ENCODE measurements at regions not wholly inside any gene's neighbourhood (a gene's known extent, or its start where the extent isn't known, plus 50 kb on each side); places are given as distances from the start of the nearest gene placed in this dataset.

- no peak overlapping the region for H2BK120ac ChIP-seq (ENCODE audit: low read depth, low read length, poor library complexity, severe bottlenecking)
- no CpG with 5 or more reads among the region's 3 CpGs for WGBS (ENCODE audit: extremely low coverage, insufficient read length, low lambda C conversion rate)
- peaks cover 6 to 7% of the 10 kb centered on the region in 2 experiments; a peak in 3 of 4 replicates for H3K4me1 Mint-ChIP-seq
- H2BK20ac ChIP-seq (ENCODE audit: low read depth, low read length, poor library complexity, severe bottlenecking), result no peak overlapping the region
- H3K4me2 ChIP-seq (ENCODE audit: insufficient read depth, insufficient read length, low read length), result no peak overlapping the region
- no peak overlapping the region for H3K9ac ChIP-seq (ENCODE audit: extremely low read depth, insufficient read length, low read length)
- H3K27me3 Mint-ChIP-seq (ENCODE audit: low read depth), result peaks cover 19% of the 10 kb centered on the region
- no peak overlapping the region for H2BK15ac ChIP-seq (ENCODE audit: low read depth, low read length)
- no peaks in the 10 kb centered on the region for H3K27me3 ChIP-seq (ENCODE audit: insufficient read depth, low read length)
- H3K56ac ChIP-seq (ENCODE audit: insufficient read length, low read depth, low read length), result no peak overlapping the region
- no peak overlapping the region for H3K14ac ChIP-seq (ENCODE audit: insufficient read depth, low read length)
- H4K8ac ChIP-seq (replicated peaks; ENCODE audit: insufficient read length, low read depth, low read length), result no peak overlapping the region
- H2AK5ac ChIP-seq (ENCODE audit: insufficient read length, low read length), result no peak overlapping the region
- 0 out of 7 replicates have a peak overlapping the region, but pooled peaks of 1 of the 3 experiments have one; percentile 25 for H3K27ac Mint-ChIP-seq
- H3K27ac ChIP-seq (ENCODE audit: insufficient read length, low read depth, low read length), result no peak overlapping the region
- no peak overlapping the region for H3K4ac ChIP-seq (ENCODE audit: low read depth, low read length)
- H3K79me2 ChIP-seq (ENCODE audit: insufficient read depth, low read length), result no peaks in the 10 kb centered on the region
- no peak for TF ChIP-seq CTCF (conservative IDR thresholded peaks at IDR 0.05)
- H3K23ac ChIP-seq (ENCODE audit: insufficient read length, low read depth, low read length), result no peak overlapping the region
- no peaks in the 10 kb centered on the region for H3K23me2 ChIP-seq (ENCODE audit: insufficient read length, low read depth, low read length, poor library complexity, severe bottlenecking)
- no peak overlapping the region for H3K4me3 Mint-ChIP-seq
- peak; percentile 10 for DNase-seq
- H3K9me3 Mint-ChIP-seq, result peaks cover 0 to 3% of the 10 kb centered on the region in 2 experiments; a peak in 1 of 5 replicates
- H2AFZ ChIP-seq (ENCODE audit: low read length), result no peak overlapping the region
- no peak overlapping the region for H4K91ac ChIP-seq (ENCODE audit: insufficient read length, low read depth, low read length)
- H3K79me1 ChIP-seq (ENCODE audit: insufficient read depth, low read depth, low read length, poor library complexity, severe bottlenecking), result no peaks in the 10 kb centered on the region
- no peaks in the 10 kb centered on the region for H3K9me3 ChIP-seq (ENCODE audit: control insufficient read depth, low read depth, low read length)
- H3K4me1 ChIP-seq (ENCODE audit: insufficient read depth, low read length), result no peaks in the 10 kb centered on the region
- no peak overlapping the region for H4K5ac ChIP-seq (ENCODE audit: insufficient read length, low read depth, low read length)
- H3K18ac ChIP-seq (ENCODE audit: insufficient read length, low read depth, low read length), result no peak overlapping the region
- no peak overlapping the region for H2BK5ac ChIP-seq (ENCODE audit: insufficient read length, low read length)
- no peak overlapping the region for H2BK12ac ChIP-seq (ENCODE audit: insufficient read length, low read depth, low read length)
- no peak overlapping the region for H3T11ph ChIP-seq (ENCODE audit: low read length)
- no peaks in the 10 kb centered on the region for H4K20me1 ChIP-seq (ENCODE audit: control insufficient read depth, insufficient read depth, insufficient read length)
- H3K36me3 Mint-ChIP-seq (ENCODE audit: insufficient read depth in 1 of 3, low read depth in 3 of 3), result no peaks in the 10 kb centered on the region; a peak in 1 of 7 replicates
Measured at GRCh38 chr1:34360574-34360973, 183.9 kb downstream of the C1orf94 start.

Data from H9 (cell line).